Panc1 (cell line): ENCODE measurements at regions not wholly inside any gene's neighbourhood (a gene's known extent, or its start where the extent isn't known, plus 50 kb on each side); places are given as distances from the start of the nearest gene placed in this dataset.

Source experiments
- ATAC-seq: fragments of 200-7000 bp; cut with Tn5 transposase; 2 replicates; pipeline ENCODE4 v1.9.1; 2020; ENCODE audit warnings: mild to moderate bottlenecking, moderate library complexity
- BruUV-seq: library from RNA; stranded (reverse); fragments of 400-500 nt; replicated peaks from 2 replicates; lab custom pipeline; 2021; lab: Mats Ljungman, UMichigan
- CTCF ChIA-PET: fragments of 300-600 bp; sonication (Branson Sonifier 250); formaldehyde crosslinking; loops from one replicate; lab custom pipeline; 2022; ENCODE audit warnings: antibody characterized with exemption; lab: Charles Lee
- POLR2A ChIA-PET: fragments of 300-600 bp; sonication (Branson Sonifier 250); formaldehyde crosslinking; loops from one replicate; lab custom pipeline; 2022; ENCODE audit warnings: antibody characterized with exemption; lab: Charles Lee
- DNase-seq: peaks from one replicate; pipeline ENCODE4 v3.0.0-alpha.2; 2010; ENCODE audit warnings: low read depth, low spot score
- H3K27ac ChIP-seq: 2 replicates; pipeline ENCODE4 v1.5.1; 2011; ENCODE audit warnings: mild to moderate bottlenecking, low read length, inconsistent platforms
- H3K27me3 ChIP-seq: fragments of 200-500 bp; sonication (Bioruptor generic); 2 replicates; pipeline ENCODE4 v1.6.0; 2014; ENCODE audit warnings: low read length, inconsistent platforms; ENCODE audit not compliant: control insufficient read depth, insufficient read depth
- H3K36me3 ChIP-seq: fragments of 200-500 bp; sonication (Bioruptor generic); 2 replicates; pipeline ENCODE4 v1.5.1; 2014; ENCODE audit warnings: inconsistent platforms, mild to moderate bottlenecking, low read length, moderate library complexity; ENCODE audit not compliant: control insufficient read depth, insufficient read depth
- H3K4me1 ChIP-seq: 2 replicates; pipeline ENCODE4 v1.5.1; 2011; ENCODE audit warnings: inconsistent platforms, mild to moderate bottlenecking, low read length, moderate library complexity; ENCODE audit not compliant: control insufficient read depth, insufficient read depth
- H3K4me3 ChIP-seq, 2 experiments: 2 replicates each; pipeline ENCODE4 v1.5.1; 2011 to 2012; ENCODE audit warnings: low read depth in 2 of 2, low read length in 2 of 2, mild to moderate bottlenecking in 2 of 2, inconsistent platforms in 1 of 2, moderate library complexity in 1 of 2
- H3K9me3 ChIP-seq: fragments of 200-500 bp; sonication (Bioruptor generic); 2 replicates; pipeline ENCODE4 v1.5.1; 2014; ENCODE audit warnings: low read depth, mild to moderate bottlenecking, inconsistent platforms, low read length, moderate library complexity; ENCODE audit not compliant: control insufficient read depth, insufficient read depth
- POLR2AphosphoS5 ChIP-seq: IDR thresholded peaks from 2 replicates; pipeline ENCODE4 v1.6.1; 2012; ENCODE audit warnings: mild to moderate bottlenecking, low read depth, low read length, moderate library complexity
- SIN3A ChIP-seq: IDR thresholded peaks from 2 replicates; pipeline ENCODE4 v1.6.1; 2012; ENCODE audit warnings: low read depth, mild to moderate bottlenecking, low read length, moderate library complexity, borderline replicate concordance; ENCODE audit not compliant: insufficient read depth
- TCF7L2 ChIP-seq: IDR thresholded peaks from 2 replicates; pipeline ENCODE4 v1.6.1; 2011; ENCODE audit warnings: mild to moderate bottlenecking, low read depth, low read length, inconsistent platforms
- in situ Hi-C: cut with HindIII; loops from 2 replicates; pipeline ENCODE4 v1.10.0; 2016; ENCODE audit warnings: low sequenced_read_pairs, low pct_unique_long_range_greater_than_20kb
- intact Hi-C: fragments of 100-400 bp; cut with micrococcal nuclease; formaldehyde crosslinking; loops from one replicate; pipeline ENCODE4 v1.10.0; 2022; ENCODE audit not compliant: unreplicated experiment
- TF ChIP-seq, protein P1 (sequence below): fragments of 450-650 bp; IDR thresholded peaks from 2 replicates; pipeline ENCODE4 v1.5.1; 2017; ENCODE audit warnings: mild to moderate bottlenecking
- TF ChIP-seq, protein P2 (sequence below), 2 experiments: IDR thresholded peaks; 2 replicates each; pipeline ENCODE4 v1.6.1; 2011 to 2012; ENCODE audit warnings: low read depth in 2 of 2, control low read depth in 1 of 2, low read length in 1 of 2, mild to moderate bottlenecking in 1 of 2, moderate library complexity in 1 of 2; ENCODE audit not compliant: insufficient read depth in 1 of 2

DNA sequence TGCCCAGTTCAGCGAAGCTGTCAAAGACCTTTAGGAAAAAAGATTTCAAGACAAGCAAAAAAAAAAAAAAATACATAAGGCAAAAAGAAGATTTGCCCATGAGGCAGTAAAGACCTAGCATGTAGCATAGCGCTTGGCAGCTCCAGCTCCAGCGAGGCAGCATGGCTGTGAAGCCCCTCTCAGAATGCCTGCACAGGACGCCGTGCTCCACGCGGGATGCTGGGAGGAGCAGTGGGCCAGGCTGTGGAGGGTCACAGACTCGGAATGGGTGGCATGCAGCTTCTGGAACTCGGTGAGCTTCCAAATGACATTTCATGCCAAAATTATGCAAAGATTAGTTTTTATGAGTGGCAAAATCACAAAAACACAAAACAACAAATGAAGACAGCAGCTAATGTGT is 267.3 kb downstream of the ZNF516 start:
- CTCF ChIA-PET = no interaction called here
- intact Hi-C loops = no loop called here
- Histone ChIP-seq H3K4me3 (no peak overlapping the region), H3K36me3 (no peaks in the 10 kb centered on the region), H3K27me3 (0 out of 2 replicates have a peak, but pooled peaks cover 5% of the 10 kb centered on the region), H3K27ac (no peak overlapping the region), H3K4me1 (no peaks in the 10 kb centered on the region), H3K9me3 (no peaks in the 10 kb centered on the region)
- TF ChIP-seq, protein P1, sequence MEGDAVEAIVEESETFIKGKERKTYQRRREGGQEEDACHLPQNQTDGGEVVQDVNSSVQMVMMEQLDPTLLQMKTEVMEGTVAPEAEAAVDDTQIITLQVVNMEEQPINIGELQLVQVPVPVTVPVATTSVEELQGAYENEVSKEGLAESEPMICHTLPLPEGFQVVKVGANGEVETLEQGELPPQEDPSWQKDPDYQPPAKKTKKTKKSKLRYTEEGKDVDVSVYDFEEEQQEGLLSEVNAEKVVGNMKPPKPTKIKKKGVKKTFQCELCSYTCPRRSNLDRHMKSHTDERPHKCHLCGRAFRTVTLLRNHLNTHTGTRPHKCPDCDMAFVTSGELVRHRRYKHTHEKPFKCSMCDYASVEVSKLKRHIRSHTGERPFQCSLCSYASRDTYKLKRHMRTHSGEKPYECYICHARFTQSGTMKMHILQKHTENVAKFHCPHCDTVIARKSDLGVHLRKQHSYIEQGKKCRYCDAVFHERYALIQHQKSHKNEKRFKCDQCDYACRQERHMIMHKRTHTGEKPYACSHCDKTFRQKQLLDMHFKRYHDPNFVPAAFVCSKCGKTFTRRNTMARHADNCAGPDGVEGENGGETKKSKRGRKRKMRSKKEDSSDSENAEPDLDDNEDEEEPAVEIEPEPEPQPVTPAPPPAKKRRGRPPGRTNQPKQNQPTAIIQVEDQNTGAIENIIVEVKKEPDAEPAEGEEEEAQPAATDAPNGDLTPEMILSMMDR = no peak
- no peak for TF ChIP-seq TCF7L2
- no peak for TF ChIP-seq POLR2AphosphoS5
- TF ChIP-seq SIN3A = no peak
- TF ChIP-seq, protein P2, sequence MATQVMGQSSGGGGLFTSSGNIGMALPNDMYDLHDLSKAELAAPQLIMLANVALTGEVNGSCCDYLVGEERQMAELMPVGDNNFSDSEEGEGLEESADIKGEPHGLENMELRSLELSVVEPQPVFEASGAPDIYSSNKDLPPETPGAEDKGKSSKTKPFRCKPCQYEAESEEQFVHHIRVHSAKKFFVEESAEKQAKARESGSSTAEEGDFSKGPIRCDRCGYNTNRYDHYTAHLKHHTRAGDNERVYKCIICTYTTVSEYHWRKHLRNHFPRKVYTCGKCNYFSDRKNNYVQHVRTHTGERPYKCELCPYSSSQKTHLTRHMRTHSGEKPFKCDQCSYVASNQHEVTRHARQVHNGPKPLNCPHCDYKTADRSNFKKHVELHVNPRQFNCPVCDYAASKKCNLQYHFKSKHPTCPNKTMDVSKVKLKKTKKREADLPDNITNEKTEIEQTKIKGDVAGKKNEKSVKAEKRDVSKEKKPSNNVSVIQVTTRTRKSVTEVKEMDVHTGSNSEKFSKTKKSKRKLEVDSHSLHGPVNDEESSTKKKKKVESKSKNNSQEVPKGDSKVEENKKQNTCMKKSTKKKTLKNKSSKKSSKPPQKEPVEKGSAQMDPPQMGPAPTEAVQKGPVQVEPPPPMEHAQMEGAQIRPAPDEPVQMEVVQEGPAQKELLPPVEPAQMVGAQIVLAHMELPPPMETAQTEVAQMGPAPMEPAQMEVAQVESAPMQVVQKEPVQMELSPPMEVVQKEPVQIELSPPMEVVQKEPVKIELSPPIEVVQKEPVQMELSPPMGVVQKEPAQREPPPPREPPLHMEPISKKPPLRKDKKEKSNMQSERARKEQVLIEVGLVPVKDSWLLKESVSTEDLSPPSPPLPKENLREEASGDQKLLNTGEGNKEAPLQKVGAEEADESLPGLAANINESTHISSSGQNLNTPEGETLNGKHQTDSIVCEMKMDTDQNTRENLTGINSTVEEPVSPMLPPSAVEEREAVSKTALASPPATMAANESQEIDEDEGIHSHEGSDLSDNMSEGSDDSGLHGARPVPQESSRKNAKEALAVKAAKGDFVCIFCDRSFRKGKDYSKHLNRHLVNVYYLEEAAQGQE (IDR thresholded peaks at IDR 0.05; ENCODE audit: insufficient read depth in 1 of 2, low read depth in 2 of 2, low read length in 1 of 2) = no peak
- no TSS peak for BruUV-seq
- POLR2A ChIA-PET = interaction anchor here (0.5 kb wide), 1 partner anchor 10 kb away, joined by 4 read pairs; no protein-coding TSS in a partner anchor
- ATAC-seq = no peak
- DNase-seq = no peak
- in situ Hi-C loops = no loop called here

DNA sequence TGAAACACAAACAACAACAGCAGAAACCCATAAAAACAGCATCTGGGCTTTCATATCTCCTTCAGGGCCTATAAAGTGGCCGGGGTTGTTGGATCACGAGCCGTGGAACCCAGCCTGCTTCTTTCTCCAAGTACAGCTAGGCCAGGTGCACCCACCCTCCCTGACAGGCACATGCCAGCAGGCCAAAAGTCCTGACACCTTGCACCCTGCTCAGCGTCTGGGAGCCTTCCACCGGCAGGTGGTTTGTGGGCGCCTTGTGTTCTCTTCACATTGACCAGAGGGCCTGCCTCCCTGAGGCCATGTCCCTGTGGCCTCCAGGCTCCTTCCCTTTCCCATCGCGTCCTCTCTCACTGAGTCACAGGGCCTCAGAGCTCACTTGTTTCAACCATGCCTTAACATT is 271.6 kb downstream of the ZNF516 start:
- no peaks in the 10 kb centered on the region for H3K9me3 ChIP-seq
- no peak overlapping the region for H3K27ac ChIP-seq
- H3K27me3 ChIP-seq = 0 out of 2 replicates have a peak, but pooled peaks cover 2% of the 10 kb centered on the region
- 0 out of 2 replicates have a peak, but pooled peaks have one; percentile 20 for ATAC-seq
- intact Hi-C loops = no loop called here
- H3K4me3 ChIP-seq = no peak overlapping the region
- TF ChIP-seq SIN3A = no peak
- TF ChIP-seq POLR2AphosphoS5 = no peak
- TF ChIP-seq, protein P1 = no peak
- no peaks in the 10 kb centered on the region for H3K4me1 ChIP-seq
- BruUV-seq = no TSS peak
- no peak for DNase-seq
- CTCF ChIA-PET = no interaction called here
- H3K36me3 ChIP-seq = no peaks in the 10 kb centered on the region
- POLR2A ChIA-PET = no interaction called here
- in situ Hi-C loops = no loop called here
